ENCODE measurements at regions not wholly inside any gene's neighbourhood (a gene's known extent, or its start where the extent isn't known, plus 50 kb on each side); places are given as distances from the start of the nearest gene placed in this dataset.
"Not testable (repeated sequence)": the region's sequence is repeated elsewhere in the genome, so short reads cannot be mapped to it uniquely, and the experiment has no call there.

DNA sequence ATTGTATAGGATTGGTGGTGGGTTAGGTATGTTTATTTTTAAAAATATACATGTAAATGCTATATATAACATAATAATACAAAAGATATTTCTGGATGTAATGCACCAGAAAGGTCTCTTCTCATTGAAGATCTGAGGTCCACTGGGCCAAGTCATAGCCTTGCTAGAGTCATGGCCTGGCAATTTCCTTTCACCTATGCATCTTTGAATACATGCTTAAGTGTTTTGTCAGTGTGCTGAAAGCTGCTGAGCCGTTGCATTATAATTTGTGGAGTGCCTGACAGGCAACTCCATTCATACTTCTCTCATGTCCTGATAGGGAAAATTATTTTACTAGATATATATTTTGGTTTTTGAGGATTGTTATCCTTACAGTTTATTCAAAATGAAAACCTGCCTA, 410.2 kb upstream of the CT83 start:
- no peak for DNase-seq (ENCODE audit: low spot score)

DNA sequence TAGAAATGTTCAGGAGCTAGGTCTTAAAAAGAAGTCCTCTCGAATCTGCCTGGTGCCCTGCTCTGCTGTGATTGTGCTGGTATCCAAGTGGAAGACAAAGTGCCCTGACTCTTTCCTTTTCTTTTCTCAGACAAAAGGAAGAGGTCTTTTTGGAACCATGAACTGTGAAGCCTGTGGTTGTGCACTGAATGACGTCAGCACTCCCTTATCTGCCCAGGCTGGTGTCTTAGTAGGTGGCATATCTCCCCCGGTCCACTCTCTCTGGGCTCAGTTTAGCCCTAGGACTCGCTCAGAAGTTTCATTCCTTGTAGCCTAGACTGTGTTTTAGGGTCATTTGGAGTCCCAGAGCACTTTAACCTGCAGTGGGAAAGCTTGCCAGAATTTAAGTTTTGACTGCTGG, 400.3 kb upstream of the CT83 start:
- no peak for DNase-seq (ENCODE audit: low spot score)

DNA sequence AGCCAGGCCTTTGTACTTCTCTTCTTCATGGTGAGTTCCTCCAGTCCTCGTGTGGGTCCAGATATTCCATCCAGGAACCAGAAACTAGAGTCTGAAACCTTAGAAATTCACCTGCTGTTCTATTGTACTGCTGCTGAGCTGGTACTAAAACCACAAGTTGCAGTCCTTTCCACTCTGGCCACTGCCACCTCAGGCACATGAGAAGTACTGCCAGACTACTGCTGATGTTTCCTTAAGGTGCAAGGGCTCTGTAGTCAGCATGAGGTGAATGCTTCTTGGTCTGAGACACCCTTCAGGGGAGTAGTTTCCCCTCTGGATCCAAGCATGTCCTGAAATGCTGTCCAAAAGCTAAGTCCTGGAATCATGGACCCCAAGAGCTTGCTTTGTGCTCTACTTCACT, 399.6 kb upstream of the CT83 start:
- no peak for DNase-seq (ENCODE audit: low spot score)

DNA sequence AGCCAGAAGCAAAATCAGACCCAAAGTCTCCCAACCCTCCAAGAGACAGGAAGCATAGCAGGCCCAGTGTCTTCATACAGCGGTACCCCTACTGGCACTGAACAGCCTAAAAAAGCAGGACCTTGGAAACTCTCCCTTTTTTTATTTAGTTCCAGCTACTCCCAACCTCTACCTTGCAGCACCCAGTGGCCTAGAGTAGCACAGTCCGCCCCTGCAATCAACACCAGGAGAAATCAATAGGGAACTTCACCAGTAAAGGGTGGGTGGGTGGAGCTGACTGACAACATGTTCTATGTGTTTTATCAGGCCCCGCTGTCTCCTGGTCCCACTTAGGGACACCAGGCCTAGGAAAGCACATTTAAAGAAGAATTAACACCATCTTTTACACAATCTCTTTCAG, 378.5 kb upstream of the CT83 start:
- DNase-seq (ENCODE audit: low spot score), result no peak

DNA sequence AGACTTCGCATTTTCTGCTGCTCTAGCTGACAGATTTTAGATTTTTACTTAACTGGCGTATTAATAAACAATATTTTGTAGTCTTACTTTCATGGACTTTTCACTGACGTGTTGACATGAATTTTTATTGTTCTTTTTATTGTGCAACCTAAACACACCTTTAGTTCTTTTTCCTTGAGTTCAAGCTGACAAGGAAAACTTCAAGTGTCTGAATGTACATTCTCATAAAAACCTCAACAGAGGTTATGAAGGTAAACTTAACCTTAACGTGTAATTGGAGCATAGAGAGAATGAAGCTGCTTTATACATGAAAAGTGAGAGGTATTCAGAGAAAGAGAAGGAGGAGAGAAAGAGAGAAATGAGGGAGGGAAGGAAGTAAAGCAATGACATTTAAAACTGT, 364.3 kb upstream of the CT83 start:
- DNase-seq (ENCODE audit: low spot score), result no peak

DNA sequence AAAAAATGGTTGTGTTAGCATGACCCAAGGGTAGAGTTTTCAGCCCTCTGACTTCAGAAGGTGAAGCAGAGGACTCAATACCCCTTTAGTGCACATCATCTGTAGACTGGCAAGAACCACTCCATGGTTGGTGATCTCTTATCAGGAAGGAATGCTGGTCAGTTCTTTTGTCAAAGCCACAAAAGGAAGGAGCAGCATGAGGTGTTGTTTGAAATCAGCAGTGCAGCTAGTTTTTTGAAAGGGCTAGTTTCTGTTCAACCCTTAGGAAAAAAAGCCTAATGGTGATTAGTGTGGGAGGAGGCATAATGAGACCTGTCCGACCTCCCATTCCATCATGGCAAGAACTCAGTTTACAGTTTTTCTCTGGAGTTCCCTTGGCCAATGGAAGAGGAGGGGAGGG, 362.0 kb upstream of the CT83 start:
- no peak for DNase-seq (ENCODE audit: low spot score)

DNA sequence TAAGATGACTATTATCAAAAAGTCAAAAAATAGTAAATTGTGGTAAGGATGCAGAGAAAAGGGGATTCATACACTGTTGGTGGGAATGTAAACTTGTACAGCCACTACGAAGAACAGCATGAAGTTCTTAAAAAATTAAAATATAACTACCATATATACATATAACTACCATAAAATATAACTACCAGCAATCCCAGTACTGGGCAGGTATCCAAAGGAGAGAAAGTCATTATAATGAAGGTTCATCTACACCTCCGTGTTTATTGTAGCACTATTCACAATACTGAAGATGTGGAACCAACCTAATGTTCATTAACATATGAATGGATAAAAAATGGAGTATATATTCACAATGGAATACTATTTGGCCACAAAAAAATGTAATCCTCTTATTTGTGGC, 360.9 kb upstream of the CT83 start:
- no peak for DNase-seq (ENCODE audit: low spot score)

DNA sequence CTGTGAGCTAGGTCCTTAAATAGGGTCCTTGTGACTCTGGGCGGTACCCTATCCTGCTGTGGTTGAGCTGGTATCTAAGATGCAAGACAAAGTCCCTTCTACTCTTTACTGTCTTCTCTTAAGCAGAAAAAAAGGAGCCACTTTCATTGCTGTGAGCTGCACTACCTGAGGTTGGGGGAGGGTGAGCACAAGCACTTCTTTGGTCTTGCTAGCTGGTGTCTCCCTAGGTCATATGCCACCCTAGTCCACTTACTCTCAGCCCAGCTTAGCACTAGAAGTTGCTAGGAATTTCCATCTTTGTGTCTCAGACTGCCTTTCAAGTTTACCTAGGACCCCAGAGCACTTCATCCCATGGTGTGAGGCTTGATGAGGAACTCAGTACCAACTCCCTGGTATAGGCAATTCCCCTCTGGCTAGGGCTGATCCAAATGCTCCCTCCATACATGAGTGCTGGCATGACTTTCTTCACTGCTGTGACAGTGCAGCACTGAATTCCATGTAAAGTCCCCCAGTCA, 343.6 kb upstream of the CT83 start:
- DNase-seq (ENCODE audit: low spot score), result no peak

DNA sequence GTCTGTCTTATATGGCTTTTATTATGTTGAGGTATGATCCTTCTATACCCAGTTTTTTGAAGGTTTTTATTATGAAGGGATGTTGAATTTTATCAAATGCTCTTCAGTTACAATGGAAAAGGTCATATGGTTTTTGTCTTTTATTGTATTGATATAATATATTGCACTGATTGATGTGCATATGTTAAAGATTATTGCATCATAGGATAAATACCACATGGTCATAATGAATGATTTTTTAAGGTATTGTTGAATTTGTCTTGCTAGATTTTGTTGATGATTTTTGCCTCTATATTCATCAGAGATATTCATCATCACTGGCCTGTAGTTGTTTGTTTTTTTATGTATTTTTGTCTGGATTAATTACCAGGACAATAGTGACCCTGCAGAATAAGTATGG, 339.2 kb upstream of the CT83 start:
- no peak for DNase-seq (ENCODE audit: low spot score)

DNA sequence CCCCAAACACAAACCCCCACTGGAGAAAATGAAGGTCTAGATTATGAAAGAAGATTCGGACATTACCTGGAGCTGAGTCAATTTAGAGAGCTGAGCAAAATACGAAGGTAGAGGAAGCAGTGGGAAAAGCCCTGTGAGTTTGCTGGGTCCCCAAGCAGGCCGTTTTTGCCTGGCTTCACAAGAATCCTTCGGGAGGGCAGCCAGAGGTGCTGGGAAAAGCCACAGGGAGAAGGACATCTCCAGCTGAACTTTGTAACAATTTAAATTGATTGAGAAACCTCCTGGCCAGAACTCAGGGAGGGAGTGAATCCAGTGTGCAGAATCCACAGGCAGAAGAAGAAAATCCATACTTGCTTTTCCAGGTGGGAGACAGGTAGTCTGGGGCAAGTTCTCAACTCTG, 319.1 kb upstream of the CT83 start:
- DNase-seq (ENCODE audit: low spot score), result no peak

DNA sequence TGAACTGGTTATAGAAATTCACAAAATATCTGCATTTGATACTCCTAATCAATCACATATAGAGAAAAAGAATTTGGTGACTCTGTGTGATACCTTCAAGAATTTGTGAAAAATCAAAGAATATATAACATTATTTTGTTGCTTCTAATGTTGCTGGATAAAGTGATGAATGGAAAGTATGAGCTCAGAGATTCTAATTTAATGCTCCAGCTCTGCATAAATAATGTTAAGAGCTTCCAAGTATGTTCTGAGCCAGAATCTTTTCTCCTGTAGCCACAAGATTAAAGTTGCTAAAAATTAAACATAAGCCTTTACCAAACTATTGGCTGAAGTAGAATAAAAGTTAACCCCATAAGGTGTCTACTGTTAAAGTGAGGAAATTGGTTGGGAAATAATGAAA, 294.7 kb upstream of the CT83 start:
- DNase-seq (ENCODE audit: low spot score), result no peak

DNA sequence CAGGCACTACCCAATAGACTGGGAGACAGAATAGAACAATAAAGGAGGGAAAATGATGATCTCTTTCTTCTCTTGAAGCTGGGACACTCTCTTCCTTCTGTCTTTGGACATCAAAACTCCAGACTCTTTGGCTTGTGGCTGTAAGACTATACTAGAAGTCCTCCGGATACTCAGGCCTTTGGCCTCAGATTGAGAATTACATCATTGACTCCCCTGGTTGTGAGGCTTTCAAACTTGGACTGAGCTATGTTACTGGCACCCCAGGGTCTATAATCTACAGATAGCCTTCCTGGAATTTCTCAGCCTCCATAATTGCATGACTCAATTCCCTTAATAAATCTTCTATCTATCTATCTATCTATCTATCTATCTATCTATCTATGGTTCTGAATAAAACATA, 294.2 kb upstream of the CT83 start:
- DNase-seq (ENCODE audit: low spot score), result no peak

DNA sequence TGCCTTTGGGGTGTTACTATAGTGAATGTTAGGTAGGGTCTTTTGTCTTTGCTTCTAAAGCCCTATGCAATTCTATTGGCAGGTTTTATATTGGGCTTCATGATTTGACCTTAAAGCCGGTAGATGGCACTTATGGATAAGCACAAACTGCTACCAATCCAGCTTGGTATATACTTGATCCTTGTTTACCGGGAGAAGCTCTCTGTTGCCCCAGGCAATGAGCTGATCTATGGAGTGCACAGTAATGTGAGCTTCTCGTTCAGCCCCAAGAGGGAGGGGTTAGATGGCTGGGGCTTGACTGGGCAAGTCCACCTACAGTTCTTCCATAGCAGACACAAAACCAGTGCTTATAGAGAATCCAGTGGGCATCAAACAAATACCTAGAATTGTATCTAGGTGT, 287.2 kb upstream of the CT83 start:
- peak; percentile 1 for DNase-seq (ENCODE audit: low spot score)

DNA sequence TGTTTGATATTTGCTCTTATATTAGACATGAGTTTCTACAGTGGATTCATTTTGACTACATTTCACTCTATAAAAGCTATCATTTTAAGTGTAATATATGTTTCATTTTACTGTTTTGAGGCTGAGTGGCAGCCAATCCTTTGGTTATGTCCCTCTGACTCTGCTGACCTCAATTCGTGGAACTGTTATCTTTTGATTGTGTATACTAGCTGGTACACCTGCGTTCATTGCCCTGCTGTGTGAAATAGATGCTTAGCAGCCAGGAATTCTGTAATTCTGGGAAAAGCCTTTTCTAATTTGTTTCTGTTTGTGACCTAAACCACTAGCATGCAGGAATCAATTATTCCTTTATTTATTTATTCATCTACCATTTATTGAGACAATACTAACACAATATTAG, 269.4 kb upstream of the CT83 start:
- no peak for DNase-seq (ENCODE audit: low spot score)

DNA sequence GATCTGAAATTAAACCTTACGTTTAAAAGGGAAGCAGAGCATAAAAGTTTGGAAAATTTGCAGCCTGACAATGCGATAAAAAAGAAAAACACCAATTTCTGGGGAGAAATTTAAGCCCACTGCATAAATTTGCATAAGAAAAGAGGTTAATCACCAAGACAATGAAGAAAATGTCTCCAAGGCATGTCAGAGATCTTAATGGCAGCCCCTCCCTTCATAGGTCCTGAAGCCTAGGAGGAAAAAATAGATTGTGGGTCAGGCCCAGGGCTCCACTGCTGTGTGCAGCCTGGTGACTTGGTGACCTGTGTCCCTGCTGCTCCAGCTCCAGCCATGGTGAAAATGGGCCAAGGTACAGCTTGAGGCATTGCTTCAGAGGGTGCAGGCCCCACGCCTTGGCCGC, 264.0 kb upstream of the CT83 start:
- DNase-seq (ENCODE audit: low spot score), result no peak

DNA sequence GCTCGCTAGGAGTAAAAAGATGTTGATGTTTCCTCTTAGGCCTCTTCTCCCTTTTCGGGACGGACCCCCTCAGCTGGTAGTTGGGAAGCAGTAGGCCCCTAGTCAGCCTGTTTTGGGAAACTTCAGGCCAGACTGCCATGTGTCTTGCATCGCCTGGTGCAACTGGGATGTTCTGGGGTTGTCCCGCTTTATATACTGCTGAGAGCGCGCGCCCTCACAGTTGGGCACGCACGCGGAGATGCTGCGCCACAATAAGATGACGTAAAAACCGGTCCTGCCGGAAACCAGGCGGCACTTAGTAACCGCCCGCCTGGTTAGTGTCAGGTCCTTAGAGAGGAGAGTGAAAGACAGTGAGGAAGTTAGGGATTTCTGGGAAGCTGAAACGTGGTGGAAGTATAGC, 231.3 kb upstream of the CT83 start:
- no peak for DNase-seq (ENCODE audit: low spot score)

DNA sequence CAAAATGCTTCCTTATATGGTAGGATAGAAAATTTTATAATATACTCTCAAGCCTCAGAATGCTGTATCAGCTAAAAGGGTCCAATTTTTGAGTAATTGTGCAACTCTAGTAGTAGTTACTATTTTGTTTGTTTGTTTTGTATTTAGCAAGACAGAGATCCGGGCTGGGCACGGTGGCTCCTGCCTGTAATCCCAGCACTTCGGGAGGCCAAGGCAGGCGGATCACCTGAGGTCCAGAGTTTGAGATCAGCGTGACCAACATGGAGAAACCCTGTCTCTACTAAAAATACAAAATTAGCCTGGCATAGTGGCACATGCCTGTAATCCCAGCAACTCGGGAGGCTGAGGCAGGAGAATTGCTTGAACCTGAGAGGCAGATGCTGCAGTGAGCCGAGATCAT, 216.8 kb upstream of the CT83 start:
- DNase-seq (ENCODE audit: low spot score), result not testable (repeated sequence)

DNA sequence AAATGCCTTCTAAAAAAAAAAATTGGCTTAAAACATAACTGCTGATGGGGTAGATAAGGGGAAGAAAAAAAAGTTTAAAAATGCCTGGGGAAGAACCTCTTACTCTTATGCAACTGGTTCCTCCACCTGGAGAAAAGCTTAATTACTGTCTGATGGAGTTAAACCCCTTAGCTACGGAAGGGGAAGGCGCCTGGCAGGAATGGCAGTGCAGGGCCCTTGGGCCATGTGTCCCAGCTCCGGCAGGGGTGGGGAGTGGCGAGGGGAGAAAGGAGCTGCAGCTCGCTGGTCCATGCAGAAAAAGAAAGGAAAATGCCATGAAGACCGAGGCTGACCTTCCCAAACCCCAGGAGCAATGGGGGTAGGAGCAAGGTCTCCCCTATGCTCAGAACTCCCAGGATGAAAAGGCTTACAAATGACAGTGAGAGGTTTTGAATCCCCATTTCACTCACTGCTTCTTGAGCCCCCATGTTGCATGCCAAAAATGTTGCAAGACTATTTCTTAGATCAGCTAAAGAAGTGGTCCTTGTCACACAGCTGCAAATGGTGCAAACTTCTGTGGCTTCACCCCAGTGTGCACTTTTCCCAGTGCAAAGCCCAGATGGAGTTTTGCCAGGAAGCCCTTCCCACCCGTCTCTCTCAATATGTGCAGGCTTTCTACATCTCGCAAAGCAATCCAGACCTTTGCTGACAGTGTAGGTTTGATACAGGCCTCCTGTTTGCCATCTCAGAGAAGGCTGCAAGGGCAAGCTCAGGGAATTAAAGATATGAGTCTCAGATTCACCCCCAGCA, 204.8 kb upstream of the CT83 start:
- no peak for DNase-seq (ENCODE audit: low spot score)

DNA sequence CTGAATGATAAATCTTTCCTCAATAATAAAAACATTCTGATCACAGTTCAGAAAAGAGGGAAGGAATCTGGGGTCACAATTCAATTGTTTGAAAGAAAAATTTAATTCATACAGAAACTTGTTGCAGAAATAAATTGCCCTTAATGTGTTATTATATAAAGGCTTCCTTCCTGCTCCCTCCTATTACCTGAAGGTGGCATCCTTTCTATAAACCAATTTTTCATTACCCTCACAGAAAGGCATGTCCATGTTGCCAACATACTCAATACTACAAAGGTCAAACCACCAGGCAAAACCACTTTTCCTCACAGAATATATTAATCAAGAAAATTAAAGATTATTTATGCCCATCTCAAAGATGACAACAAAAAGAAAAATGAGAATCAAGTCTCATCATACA, 194.3 kb upstream of the CT83 start:
- DNase-seq (ENCODE audit: low spot score), result no peak

DNA sequence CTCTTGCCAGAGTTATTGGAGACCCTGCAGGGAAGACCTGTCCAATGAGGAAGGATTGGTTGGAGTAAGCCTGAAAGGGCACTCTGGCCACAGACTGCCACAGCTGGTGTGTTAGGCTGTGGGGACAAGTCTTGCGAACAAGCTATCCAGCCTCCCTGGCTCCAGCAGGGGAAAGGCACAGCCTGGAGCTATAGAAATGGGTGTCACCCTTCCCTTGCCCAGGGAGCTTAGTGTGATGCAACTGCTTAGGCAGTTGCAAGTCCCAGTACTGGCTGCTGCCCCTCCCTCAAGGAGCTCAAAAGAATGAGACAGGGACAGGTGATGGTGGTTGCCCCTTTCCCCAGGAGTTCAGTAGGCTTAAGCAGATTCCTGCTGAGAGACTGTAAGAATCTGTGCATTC, 165.7 kb upstream of the CT83 start:
- no peak for DNase-seq (ENCODE audit: low spot score)

DNA sequence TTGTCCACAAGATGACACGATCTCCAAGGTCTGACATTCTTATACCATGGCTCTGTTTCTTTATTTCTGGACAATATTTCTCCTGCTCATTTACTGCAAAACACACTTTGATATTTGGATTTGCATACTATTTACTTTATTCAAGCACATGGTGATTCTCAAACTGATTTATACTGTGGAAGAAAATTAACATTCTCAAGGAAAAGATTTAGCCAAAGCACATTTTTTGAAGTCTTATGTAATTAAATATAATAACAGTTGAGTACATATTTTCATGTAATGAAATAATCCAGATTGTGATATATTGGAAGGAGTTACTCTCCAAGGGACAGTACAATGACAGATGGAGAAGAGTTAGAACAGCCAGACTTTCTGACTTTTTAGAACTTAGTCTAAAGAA, 155.8 kb upstream of the CT83 start:
- DNase-seq (ENCODE audit: low spot score), result no peak

DNA sequence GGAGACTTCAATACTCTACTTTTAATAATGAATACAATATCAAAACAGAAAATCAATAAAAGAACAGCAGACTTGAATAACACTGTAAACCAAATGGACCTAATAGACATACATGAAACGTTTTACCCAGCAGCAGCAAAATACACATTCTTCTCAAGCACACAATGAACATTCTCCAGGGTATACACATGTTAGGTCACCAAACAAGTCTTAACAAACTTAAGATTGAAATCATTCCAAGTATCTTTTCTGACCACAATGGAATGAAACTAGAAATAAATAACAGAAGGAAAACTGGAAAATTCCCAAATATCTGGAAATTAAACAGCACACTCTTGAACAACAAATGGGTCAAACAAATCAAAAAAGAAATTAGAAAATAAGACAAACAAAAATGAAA, 145.0 kb upstream of the CT83 start:
- DNase-seq (ENCODE audit: low spot score), result no peak

DNA sequence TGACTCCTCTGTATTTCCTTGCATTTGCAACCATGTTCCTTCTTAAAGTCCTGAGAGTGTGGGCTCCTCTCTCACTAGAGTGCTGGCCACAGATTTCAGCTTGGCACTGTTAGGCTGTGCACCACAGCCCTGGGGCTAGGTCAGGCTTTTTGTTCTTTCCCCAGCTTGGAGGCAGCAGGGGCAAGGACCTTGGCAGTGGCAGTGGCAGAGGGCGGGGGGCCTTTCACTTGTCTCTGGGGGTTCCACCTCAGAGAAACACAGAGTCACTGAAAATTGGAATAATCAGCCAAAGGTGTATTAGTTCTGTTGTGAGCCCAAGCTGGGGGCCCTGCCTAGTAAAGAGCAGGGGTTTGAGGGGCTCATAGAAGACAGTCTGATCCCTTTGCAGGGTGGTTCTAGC, 142.8 kb upstream of the CT83 start:
- DNase-seq (ENCODE audit: low spot score), result no peak

DNA sequence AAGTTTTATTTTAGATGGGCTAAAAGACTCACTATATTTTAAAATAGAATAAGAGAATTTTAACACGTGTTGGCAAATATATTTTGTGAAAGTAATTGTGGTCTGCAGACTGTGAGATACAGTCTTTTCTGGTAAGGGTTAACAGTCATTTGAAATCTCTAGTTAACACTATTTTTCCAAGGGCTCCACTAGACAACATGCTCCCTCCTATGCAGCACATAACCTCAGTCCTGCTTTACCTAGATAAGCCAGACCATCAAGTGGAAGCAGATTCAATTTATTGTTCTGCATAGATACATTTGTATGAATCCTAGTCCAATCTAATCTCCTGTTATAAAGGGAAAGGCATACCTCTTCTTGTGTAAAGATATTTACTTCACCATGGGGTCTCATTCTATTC, 133.2 kb upstream of the CT83 start:
- no peak for DNase-seq (ENCODE audit: low spot score)
